HL-60 (cell line): ENCODE measurements at regions not wholly inside any gene's neighbourhood (a gene's known extent, or its start where the extent isn't known, plus 50 kb on each side); places are given as distances from the start of the nearest gene placed in this dataset.

Experiments used
- DNase-seq, 2 experiments: peaks; one replicate each; pipeline ENCODE4 v3.0.0-alpha.2; 2010 to 2020; ENCODE audit warnings: low read depth in 1 of 2, low spot score in 1 of 2
- H3K27ac ChIP-seq: fragments of 250-450 bp; sonication (Bioruptor Pico); replicated peaks from 2 replicates; pipeline ENCODE4 v1.5.1; 2020; ENCODE audit warnings: mild to moderate bottlenecking, moderate library complexity
- H3K27me3 ChIP-seq: fragments of 250-450 bp; sonication (Bioruptor Pico); 2 replicates; pipeline ENCODE4 v1.5.1; 2021; ENCODE audit warnings: mild to moderate bottlenecking, moderate library complexity; ENCODE audit not compliant: insufficient read depth, poor library complexity, severe bottlenecking
- H3K4me3 ChIP-seq: replicated peaks from 2 replicates; pipeline ENCODE4 v1.5.1; 2011; ENCODE audit warnings: mild to moderate bottlenecking, control low read depth, low read length; ENCODE audit not compliant: insufficient read depth
- GABPA ChIP-seq: IDR thresholded peaks from 2 replicates; pipeline ENCODE4 v1.6.1; 2012; ENCODE audit warnings: low read depth
- POLR2AphosphoS5 ChIP-seq: IDR thresholded peaks from 2 replicates; pipeline ENCODE4 v1.6.1; 2012; ENCODE audit warnings: low read depth
- REST ChIP-seq: IDR thresholded peaks from 2 replicates; pipeline ENCODE4 v1.6.1; 2012; ENCODE audit warnings: low read depth; ENCODE audit not compliant: insufficient replicate concordance
- SPI1 ChIP-seq: IDR thresholded peaks from 2 replicates; pipeline ENCODE4 v1.6.1; 2012; ENCODE audit warnings: low read depth, mild to moderate bottlenecking, borderline replicate concordance
- TF ChIP-seq, protein P1 (sequence below): IDR thresholded peaks from one replicate; pipeline ENCODE4 v1.5.1; 2011; ENCODE audit warnings: low read length, control low read depth, inconsistent platforms; ENCODE audit not compliant: insufficient read depth

DNA sequence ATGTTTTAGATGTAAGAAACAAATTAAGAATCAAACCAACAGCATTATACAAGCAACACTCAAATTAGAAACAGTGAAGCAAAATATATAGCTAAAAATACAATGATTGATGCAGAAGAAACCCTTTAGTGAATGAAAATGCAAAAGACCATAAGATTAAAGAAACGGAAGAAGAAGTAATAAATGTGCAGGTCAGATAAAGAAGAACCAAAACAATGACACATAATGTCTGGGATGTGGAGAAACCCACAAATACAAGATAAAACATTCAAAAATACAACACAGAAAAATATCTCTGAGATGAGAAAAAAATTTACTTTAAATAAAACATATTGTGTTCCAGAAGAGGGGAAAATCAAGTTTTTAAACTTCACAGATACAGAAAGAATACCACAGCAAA, 73.4 kb upstream of the AVPR1A start:
- TF ChIP-seq GABPA: no peak
- H3K27me3 ChIP-seq: no peaks in the 10 kb centered on the region
- no peak for DNase-seq
- H3K27ac ChIP-seq: no peak overlapping the region
- H3K4me3 ChIP-seq: no peak overlapping the region

- Histone ChIP-seq H3K27ac (no peak overlapping the region), H3K4me3 (no peak overlapping the region), H3K27me3 (no peaks in the 10 kb centered on the region)
- TF ChIP-seq SPI1: no peak
- TF ChIP-seq REST: no peak
- TF ChIP-seq, protein P1, sequence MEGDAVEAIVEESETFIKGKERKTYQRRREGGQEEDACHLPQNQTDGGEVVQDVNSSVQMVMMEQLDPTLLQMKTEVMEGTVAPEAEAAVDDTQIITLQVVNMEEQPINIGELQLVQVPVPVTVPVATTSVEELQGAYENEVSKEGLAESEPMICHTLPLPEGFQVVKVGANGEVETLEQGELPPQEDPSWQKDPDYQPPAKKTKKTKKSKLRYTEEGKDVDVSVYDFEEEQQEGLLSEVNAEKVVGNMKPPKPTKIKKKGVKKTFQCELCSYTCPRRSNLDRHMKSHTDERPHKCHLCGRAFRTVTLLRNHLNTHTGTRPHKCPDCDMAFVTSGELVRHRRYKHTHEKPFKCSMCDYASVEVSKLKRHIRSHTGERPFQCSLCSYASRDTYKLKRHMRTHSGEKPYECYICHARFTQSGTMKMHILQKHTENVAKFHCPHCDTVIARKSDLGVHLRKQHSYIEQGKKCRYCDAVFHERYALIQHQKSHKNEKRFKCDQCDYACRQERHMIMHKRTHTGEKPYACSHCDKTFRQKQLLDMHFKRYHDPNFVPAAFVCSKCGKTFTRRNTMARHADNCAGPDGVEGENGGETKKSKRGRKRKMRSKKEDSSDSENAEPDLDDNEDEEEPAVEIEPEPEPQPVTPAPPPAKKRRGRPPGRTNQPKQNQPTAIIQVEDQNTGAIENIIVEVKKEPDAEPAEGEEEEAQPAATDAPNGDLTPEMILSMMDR: no peak
- TF ChIP-seq POLR2AphosphoS5: no peak
- TF ChIP-seq GABPA: no peak
- DNase-seq: no peak
Measured at GRCh38 chr12:63223128-63223527, 72.1 kb upstream of the AVPR1A start.

DNA sequence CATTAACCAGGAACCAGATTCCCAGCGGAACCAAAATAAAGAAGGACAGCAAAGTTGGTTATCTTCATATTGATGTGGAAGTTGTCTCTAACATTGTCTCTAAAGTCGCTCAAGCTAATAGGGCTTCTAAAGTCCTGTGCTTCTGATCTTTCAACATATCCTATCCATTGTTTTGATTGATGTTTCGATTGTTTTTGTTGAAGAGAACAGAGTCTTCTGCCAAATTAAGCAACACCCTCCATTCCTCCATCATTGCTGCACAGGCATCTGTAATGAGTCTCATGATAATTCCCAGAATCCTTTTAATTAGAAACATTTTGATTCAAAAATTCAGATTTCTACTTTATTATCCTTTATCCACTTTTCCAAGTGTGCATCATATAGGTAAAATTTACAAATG, 71.6 kb upstream of the AVPR1A start:
- no peak for DNase-seq
- Histone ChIP-seq H3K27ac (no peak overlapping the region), H3K27me3 (no peaks in the 10 kb centered on the region), H3K4me3 (no peak overlapping the region)
- TF ChIP-seq, protein P1: no peak
- TF ChIP-seq POLR2AphosphoS5: no peak
- TF ChIP-seq REST: no peak
- TF ChIP-seq SPI1: no peak
- no peak for TF ChIP-seq GABPA

DNA sequence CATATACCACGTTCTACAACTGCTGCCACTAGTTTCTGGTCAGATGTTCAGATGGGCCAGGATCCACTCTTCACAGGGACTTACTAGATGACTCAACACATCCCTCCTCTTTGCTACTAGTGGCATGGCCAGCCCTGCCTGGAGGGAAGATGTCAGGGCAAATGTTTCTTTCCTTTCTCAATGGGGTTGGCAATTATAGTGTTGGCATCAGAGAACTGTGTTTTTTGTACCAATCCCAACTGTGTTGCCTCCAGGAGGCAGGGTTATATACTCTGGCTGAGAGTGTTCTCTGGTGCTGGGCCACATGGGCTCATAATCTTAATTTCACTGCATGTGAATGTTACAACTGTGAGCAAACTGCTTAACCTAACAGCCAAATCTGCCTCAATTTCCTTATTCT, 69.9 kb upstream of the AVPR1A start:
- TF ChIP-seq REST (no peak), SPI1 (no peak), GABPA (no peak), POLR2AphosphoS5 (no peak)
- TF ChIP-seq, protein P1: no peak
- no peaks in the 10 kb centered on the region for H3K27me3 ChIP-seq
- no peak overlapping the region for H3K4me3 ChIP-seq
- no peak for DNase-seq
- no peak overlapping the region for H3K27ac ChIP-seq
